Ascending aorta (tissue), 2 donors: ENCODE measurements at regions not wholly inside any gene's neighbourhood (a gene's known extent, or its start where the extent isn't known, plus 50 kb on each side); places are given as distances from the start of the nearest gene placed in this dataset.
"Not testable (repeated sequence)": the region's sequence is repeated elsewhere in the genome, so short reads cannot be mapped to it uniquely, and the experiment has no call there.

ENCODE experiments used
- DNase-seq, 2 donors: peaks; one replicate each; pipeline ENCODE4 v3.0.0-alpha.2; 2019; ENCODE audit warnings: low spot score in 2 of 2
- H3K27ac ChIP-seq, 2 donors: fragments of 200-600 bp; sonication (generic); one replicate each; pipeline ENCODE4 v1.5.1; 2016 to 2017; ENCODE audit warnings: mild to moderate bottlenecking in 1 of 2
- H3K27me3 ChIP-seq: fragments of 200-600 bp; sonication (generic); one replicate; pipeline ENCODE4 v1.5.1; 2017
- H3K36me3 ChIP-seq, 2 donors: fragments of 200-600 bp; sonication (generic); one replicate each; pipeline ENCODE4 v1.5.1; 2016
- H3K4me1 ChIP-seq, 2 donors: fragments of 200-600 bp; sonication (generic); one replicate each; pipeline ENCODE4 v1.5.1; 2016 to 2017; ENCODE audit warnings: mild to moderate bottlenecking in 1 of 2
- H3K4me3 ChIP-seq, 2 donors: fragments of 200-600 bp; sonication (generic); one replicate each; pipeline ENCODE4 v1.5.1; 2016 to 2017; ENCODE audit warnings: mild to moderate bottlenecking in 1 of 2
- H3K9me3 ChIP-seq, 2 donors: fragments of 200-600 bp; sonication (generic); one replicate each; pipeline ENCODE4 v1.5.1; 2016
- intact Hi-C: fragments of 100-400 bp; cut with DNase I; formaldehyde crosslinking; loops from one replicate; pipeline ENCODE4 v1.15.1; 2023
- TF ChIP-seq, protein P1 (sequence below), 3 experiments: fragments of 200-600 bp in 2 of 3; fragments of 450-650 bp in 1 of 3; sonication (generic) in 2 of 3; IDR thresholded peaks; one replicate each; pipeline ENCODE4 v1.5.1; 2016 to 2019; ENCODE audit warnings: antibody characterized with exemption in 3 of 3, mild to moderate bottlenecking in 1 of 3, moderate library complexity in 1 of 3

DNA sequence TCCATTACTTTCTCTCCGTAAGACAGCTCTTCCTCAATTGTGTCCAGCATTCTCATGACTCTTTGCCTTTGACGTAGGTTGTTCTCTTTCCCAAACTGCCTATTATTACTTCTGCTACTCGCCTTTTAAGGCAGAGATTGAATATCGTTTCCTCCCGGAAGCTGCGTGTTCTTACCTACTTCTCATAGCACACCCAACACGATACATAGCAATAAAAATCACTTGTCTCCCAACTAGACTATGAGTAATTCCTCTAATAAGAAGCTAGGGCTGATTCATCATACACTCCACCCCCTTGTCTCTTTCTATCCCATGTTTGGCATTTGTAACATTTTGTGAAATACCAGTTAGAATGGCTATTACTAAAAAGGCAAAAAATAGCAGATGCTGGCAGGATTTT is 55.8 kb upstream of the SGIP1 start:
- Histone ChIP-seq H3K4me1 (no peaks in the 10 kb centered on the region), H3K36me3 (no peaks in the 10 kb centered on the region), H3K4me3 (no peak overlapping the region), H3K9me3 (no peaks in the 10 kb centered on the region), H3K27ac (no peak overlapping the region), H3K27me3 (no peaks in the 10 kb centered on the region)
- no peak for DNase-seq
- TF ChIP-seq, protein P1, sequence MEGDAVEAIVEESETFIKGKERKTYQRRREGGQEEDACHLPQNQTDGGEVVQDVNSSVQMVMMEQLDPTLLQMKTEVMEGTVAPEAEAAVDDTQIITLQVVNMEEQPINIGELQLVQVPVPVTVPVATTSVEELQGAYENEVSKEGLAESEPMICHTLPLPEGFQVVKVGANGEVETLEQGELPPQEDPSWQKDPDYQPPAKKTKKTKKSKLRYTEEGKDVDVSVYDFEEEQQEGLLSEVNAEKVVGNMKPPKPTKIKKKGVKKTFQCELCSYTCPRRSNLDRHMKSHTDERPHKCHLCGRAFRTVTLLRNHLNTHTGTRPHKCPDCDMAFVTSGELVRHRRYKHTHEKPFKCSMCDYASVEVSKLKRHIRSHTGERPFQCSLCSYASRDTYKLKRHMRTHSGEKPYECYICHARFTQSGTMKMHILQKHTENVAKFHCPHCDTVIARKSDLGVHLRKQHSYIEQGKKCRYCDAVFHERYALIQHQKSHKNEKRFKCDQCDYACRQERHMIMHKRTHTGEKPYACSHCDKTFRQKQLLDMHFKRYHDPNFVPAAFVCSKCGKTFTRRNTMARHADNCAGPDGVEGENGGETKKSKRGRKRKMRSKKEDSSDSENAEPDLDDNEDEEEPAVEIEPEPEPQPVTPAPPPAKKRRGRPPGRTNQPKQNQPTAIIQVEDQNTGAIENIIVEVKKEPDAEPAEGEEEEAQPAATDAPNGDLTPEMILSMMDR (IDR thresholded peaks at IDR 0.05), result no peak
- intact Hi-C loops, result no loop called here

DNA sequence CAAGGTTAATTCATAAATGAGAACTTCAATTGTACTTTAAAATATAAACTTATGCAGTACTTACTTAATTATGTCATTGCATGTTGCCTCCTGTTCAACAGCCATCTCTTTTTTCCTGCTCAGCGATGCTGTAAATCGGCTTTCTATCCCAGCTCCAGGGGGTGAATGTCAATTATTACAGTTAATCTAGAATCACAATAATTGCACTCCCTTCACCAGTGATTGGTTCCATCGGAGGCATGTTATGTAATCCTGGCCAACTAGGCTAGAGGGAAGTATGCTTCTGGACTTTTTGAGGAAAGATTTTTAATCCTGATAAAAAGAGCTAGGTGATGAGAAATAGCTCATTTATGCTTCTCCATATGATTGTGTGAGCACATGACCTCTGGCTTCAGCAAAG is 53.8 kb upstream of the SGIP1 start:
- no peaks in the 10 kb centered on the region for H3K4me1 ChIP-seq
- H3K4me3 ChIP-seq, result no peak overlapping the region
- no peaks in the 10 kb centered on the region for H3K9me3 ChIP-seq
- no peak overlapping the region for H3K27ac ChIP-seq
- intact Hi-C loops, result no loop called here
- no peaks in the 10 kb centered on the region for H3K36me3 ChIP-seq
- TF ChIP-seq, protein P1 (IDR thresholded peaks at IDR 0.05), result no peak
- DNase-seq, result no peak
- H3K27me3 ChIP-seq, result no peaks in the 10 kb centered on the region

DNA sequence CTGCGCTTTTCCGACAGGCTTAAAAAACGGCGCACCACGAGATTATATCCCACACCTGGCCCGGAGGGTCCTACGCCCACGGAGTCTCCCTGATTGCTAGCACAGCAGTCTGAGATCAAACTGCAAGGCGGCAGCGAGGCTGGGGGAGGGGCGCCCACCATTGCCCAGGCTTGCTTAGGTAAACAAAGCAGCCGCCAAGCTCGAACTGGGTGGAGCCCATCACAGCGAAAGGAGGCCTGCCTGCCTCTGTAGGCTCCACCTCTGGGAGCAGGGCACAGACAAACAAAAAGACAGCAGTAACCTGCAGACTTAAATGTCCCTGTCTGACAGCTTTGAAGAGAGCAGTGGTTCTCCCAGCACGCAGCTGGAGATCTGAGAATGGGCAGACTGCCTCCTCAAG is 52.7 kb upstream of the SGIP1 start:
- H3K4me3 ChIP-seq, H3K27ac ChIP-seq, H3K9me3 ChIP-seq, H3K27me3 ChIP-seq, H3K36me3 ChIP-seq, intact Hi-C loops, DNase-seq, H3K4me1 ChIP-seq: not testable (repeated sequence)
